HEK293T (cell line): ENCODE measurements at regions not wholly inside any gene's neighbourhood (a gene's known extent, or its start where the extent isn't known, plus 50 kb on each side); places are given as distances from the start of the nearest gene placed in this dataset.
"Not testable (repeated sequence)": the region's sequence is repeated elsewhere in the genome, so short reads cannot be mapped to it uniquely, and the experiment has no call there.

Experiments
- CTCF ChIA-PET: fragments of 350-600 bp; formaldehyde crosslinking; extraction: SDS; loops from one replicate; lab custom pipeline; 2021; ENCODE audit warnings: antibody characterized with exemption, inconsistent platforms; lab: Yijun Ruan, JAX
- POLR2A ChIA-PET: fragments of 350-600 bp; formaldehyde crosslinking; extraction: SDS; loops from one replicate; lab custom pipeline; 2020; ENCODE audit warnings: antibody characterized with exemption, inconsistent platforms; lab: Yijun Ruan, JAX
- DNase-seq: peaks from one replicate; pipeline ENCODE4 v3.0.0; 2012; ENCODE audit warnings: mixed read lengths; ENCODE audit errors: extremely low spot score
- ARNT ChIP-seq: fragments of 450-650 bp; IDR thresholded peaks from 2 replicates; pipeline ENCODE4 v1.6.1; 2017; ENCODE audit warnings: mild to moderate bottlenecking
- BHLHE40 ChIP-seq: fragments of 450-650 bp; IDR thresholded peaks from 2 replicates; pipeline ENCODE4 v1.6.1; 2016; ENCODE audit warnings: mild to moderate bottlenecking, moderate library complexity, borderline replicate concordance
- CTBP1 ChIP-seq: fragments of 450-650 bp; IDR thresholded peaks from 2 replicates; pipeline ENCODE4 v1.6.1; 2016; ENCODE audit warnings: borderline replicate concordance
- ELF4 ChIP-seq: fragments of 450-650 bp; IDR thresholded peaks from 2 replicates; pipeline ENCODE4 v1.6.1; 2017; ENCODE audit warnings: antibody characterized with exemption
- FOXA1 ChIP-seq: fragments of 450-650 bp; IDR thresholded peaks from 2 replicates; pipeline ENCODE4 v1.6.1; 2016; ENCODE audit warnings: mild to moderate bottlenecking
- FOXK2 ChIP-seq: fragments of 450-650 bp; IDR thresholded peaks from 2 replicates; pipeline ENCODE4 v1.6.1; 2016; ENCODE audit warnings: mild to moderate bottlenecking
- FOXM1 ChIP-seq: fragments of 450-650 bp; IDR thresholded peaks from 2 replicates; pipeline ENCODE4 v1.6.1; 2017; ENCODE audit warnings: mild to moderate bottlenecking, borderline replicate concordance
- HDGF ChIP-seq: fragments of 450-650 bp; IDR thresholded peaks from 2 replicates; pipeline ENCODE4 v1.6.1; 2017; ENCODE audit warnings: antibody characterized with exemption, borderline replicate concordance
- L3MBTL2 ChIP-seq: fragments of 450-650 bp; conservative IDR thresholded peaks from 2 replicates; pipeline ENCODE4 v1.6.1; 2016; ENCODE audit warnings: mild to moderate bottlenecking
- LEF1 ChIP-seq: fragments of 450-650 bp; IDR thresholded peaks from 2 replicates; pipeline ENCODE4 v1.6.1; 2017; ENCODE audit warnings: mild to moderate bottlenecking, borderline replicate concordance
- NFRKB ChIP-seq: fragments of 450-650 bp; IDR thresholded peaks from 2 replicates; pipeline ENCODE4 v1.6.1; 2016; ENCODE audit warnings: mild to moderate bottlenecking, moderate library complexity
- PKNOX1 ChIP-seq: fragments of 450-650 bp; IDR thresholded peaks from 2 replicates; pipeline ENCODE4 v1.6.1; 2016
- SP1 ChIP-seq: fragments of 450-650 bp; IDR thresholded peaks from 2 replicates; pipeline ENCODE4 v1.6.1; 2017
- SUZ12 ChIP-seq: fragments of 450-650 bp; IDR thresholded peaks from 2 replicates; pipeline ENCODE4 v1.6.1; 2016; ENCODE audit warnings: mild to moderate bottlenecking
- TARDBP ChIP-seq: fragments of 450-650 bp; IDR thresholded peaks from 2 replicates; pipeline ENCODE4 v1.6.1; 2016
- ZNF384 ChIP-seq: fragments of 450-650 bp; IDR thresholded peaks from 2 replicates; pipeline ENCODE4 v1.6.1; 2016

GRCh38 chr20:22523499-22524392, 60.6 kb downstream of the FOXA2 start:
- ChIA-PET CTCF (no interaction called here), POLR2A (no interaction called here)
- no peak for DNase-seq
- TF ChIP-seq FOXM1 = no peak
- TF ChIP-seq NFRKB = no peak
- TF ChIP-seq SP1 = no peak
- TF ChIP-seq ZNF384 = no peak
- no peak for TF ChIP-seq BHLHE40
- no peak for TF ChIP-seq HDGF
- TF ChIP-seq FOXA1 = no peak
- TF ChIP-seq ARNT = no peak
- TF ChIP-seq PKNOX1 = no peak
- no peak for TF ChIP-seq SUZ12
- TF ChIP-seq FOXK2 = no peak
- no peak for TF ChIP-seq L3MBTL2
- TF ChIP-seq ELF4 = no peak

GRCh38 chr20:22523128-22523498, 61.3 kb downstream of the FOXA2 start:
- ChIA-PET POLR2A (interaction anchor here (1.0 kb wide), 1 partner anchor 16 kb away, joined by 3 read pairs; no protein-coding TSS in a partner anchor), CTCF (no interaction called here)
- TF ChIP-seq CTBP1 (no peak), BHLHE40 (no peak), SUZ12 (no peak), FOXM1 (no peak), FOXA1 (no peak), L3MBTL2 (no peak), SP1 (no peak), HDGF (no peak), ARNT (no peak), PKNOX1 (no peak), ELF4 (no peak), FOXK2 (no peak)
- no peak for DNase-seq

GRCh38 chr20:22522701-22523100, 61.7 kb downstream of the FOXA2 start:
- TF ChIP-seq NFRKB (no peak), PKNOX1 (no peak), FOXK2 (no peak)
- no peak for DNase-seq
- ChIA-PET POLR2A (interaction anchor here (1.0 kb wide), 1 partner anchor 15 kb away, joined by 3 read pairs; no protein-coding TSS in a partner anchor), CTCF (no interaction called here)

GRCh38 chr20:22521940-22522339, 62.4 kb downstream of the FOXA2 start:
- CTCF ChIA-PET, DNase-seq, POLR2A ChIA-PET: not testable (repeated sequence)

- no peak for DNase-seq
- TF ChIP-seq ZNF384 = no peak
- no peak for TF ChIP-seq BHLHE40
- TF ChIP-seq FOXK2 = no peak
- no peak for TF ChIP-seq TARDBP
- TF ChIP-seq ARNT = no peak
- no peak for TF ChIP-seq L3MBTL2
- no peak for TF ChIP-seq ELF4
- TF ChIP-seq NFRKB = no peak
- TF ChIP-seq PKNOX1 = no peak
- POLR2A ChIA-PET = no interaction called here
- CTCF ChIA-PET = no interaction called here
Measured at GRCh38 chr20:22520381-22520780, 64.0 kb downstream of the FOXA2 start.

GRCh38 chr20:22515264-22515663, 69.1 kb downstream of the FOXA2 start:
- CTCF ChIA-PET = no interaction called here

More at GRCh38 chr20:22515264-22515663, 69.1 kb downstream of the FOXA2 start:
- POLR2A ChIA-PET = no interaction called here
- TF ChIP-seq ELF4 = no peak
- no peak for TF ChIP-seq SUZ12
- TF ChIP-seq SP1 = no peak
- TF ChIP-seq L3MBTL2 = no peak
- TF ChIP-seq ARNT = no peak
- TF ChIP-seq TARDBP = no peak
- TF ChIP-seq LEF1 = no peak
- TF ChIP-seq FOXM1 = no peak
- no peak for TF ChIP-seq NFRKB
- TF ChIP-seq ZNF384 = no peak
- TF ChIP-seq PKNOX1 = no peak
- no peak for TF ChIP-seq BHLHE40
- no peak for TF ChIP-seq CTBP1
- no peak for TF ChIP-seq FOXK2
- TF ChIP-seq HDGF = no peak
- no peak for TF ChIP-seq FOXA1
- no peak for DNase-seq
